ENCODE measurements at regions not wholly inside any gene's neighbourhood (a gene's known extent, or its start where the extent isn't known, plus 50 kb on each side); places are given as distances from the start of the nearest gene placed in this dataset.

DNA sequence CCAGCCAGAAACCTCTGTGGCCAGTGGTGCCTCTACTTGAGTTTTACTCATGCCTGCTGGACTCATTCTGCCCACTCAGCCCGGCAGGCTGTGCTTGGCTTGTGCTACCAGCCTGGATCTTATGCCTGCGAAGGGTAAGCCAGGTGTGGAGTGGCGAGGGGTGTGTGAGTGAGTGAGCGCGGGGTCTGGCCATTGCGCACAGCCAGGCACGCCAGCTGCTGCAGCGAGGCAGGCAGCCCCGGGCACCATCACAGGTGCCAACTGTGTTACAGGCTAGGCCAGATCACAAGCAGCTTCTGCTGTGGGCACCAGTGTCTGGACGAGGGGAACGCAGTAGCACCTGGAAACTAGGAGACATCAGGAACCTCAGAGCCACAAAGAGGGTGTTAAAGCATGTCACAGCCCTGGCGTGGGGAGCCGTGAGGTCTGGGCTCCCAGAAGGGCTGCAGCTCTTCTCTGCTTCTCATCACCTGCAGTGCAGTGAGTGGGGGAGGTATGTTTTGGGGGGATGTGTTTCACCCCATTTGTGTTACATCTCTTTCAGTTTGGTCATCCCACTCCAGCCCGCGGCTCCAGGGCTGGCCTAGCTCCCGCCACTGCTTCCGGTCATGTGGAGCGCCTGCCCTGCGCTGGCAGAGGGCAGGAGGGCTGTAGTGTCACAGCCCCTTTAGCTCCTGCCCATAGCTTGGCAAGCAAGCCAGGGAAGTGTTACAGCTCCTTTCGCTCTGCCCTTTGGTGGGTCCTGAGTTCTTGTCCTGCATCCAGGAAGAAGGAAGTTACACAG lies 379.7 kb upstream of the IMPG1 start:
- FAIRE-seq, result no peak
- H3K4me3 ChIP-seq (ENCODE audit: low read depth, low read length), result no peak overlapping the region
- TF ChIP-seq, protein P1, sequence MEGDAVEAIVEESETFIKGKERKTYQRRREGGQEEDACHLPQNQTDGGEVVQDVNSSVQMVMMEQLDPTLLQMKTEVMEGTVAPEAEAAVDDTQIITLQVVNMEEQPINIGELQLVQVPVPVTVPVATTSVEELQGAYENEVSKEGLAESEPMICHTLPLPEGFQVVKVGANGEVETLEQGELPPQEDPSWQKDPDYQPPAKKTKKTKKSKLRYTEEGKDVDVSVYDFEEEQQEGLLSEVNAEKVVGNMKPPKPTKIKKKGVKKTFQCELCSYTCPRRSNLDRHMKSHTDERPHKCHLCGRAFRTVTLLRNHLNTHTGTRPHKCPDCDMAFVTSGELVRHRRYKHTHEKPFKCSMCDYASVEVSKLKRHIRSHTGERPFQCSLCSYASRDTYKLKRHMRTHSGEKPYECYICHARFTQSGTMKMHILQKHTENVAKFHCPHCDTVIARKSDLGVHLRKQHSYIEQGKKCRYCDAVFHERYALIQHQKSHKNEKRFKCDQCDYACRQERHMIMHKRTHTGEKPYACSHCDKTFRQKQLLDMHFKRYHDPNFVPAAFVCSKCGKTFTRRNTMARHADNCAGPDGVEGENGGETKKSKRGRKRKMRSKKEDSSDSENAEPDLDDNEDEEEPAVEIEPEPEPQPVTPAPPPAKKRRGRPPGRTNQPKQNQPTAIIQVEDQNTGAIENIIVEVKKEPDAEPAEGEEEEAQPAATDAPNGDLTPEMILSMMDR (IDR thresholded peaks at IDR 0.05; ENCODE audit: insufficient read depth, low read length, severe bottlenecking), result no peak
- no peaks in the 10 kb centered on the region for H3K27me3 ChIP-seq (ENCODE audit: control insufficient read depth, insufficient read depth, low read length)
- no peak for DNase-seq (ENCODE audit: low read depth)
- H3K36me3 ChIP-seq (ENCODE audit: control insufficient read depth, insufficient read depth, low read length), result no peaks in the 10 kb centered on the region

DNA sequence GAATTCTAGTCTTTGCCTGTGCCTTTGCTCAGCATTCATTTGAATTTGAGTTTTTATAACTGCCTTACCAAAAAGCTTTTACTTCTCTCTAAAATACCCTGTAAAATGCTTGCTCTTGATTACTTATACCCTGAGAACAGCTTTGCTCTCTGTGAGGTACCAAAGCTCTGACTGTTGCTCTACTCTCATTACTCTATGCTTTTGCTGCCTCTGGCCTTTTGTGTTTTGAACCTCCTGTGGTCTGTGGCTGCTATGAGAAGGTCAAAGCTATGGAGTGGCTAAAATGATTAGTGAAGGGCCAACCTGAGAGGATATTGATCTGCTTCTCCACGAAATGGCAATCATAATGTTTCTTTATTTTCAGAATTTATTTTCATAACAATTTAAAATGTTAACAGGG lies 375.6 kb upstream of the IMPG1 start:
- DNase-seq (ENCODE audit: low read depth) (no peak), FAIRE-seq (no peak)
- Histone ChIP-seq H3K27me3 (ENCODE audit: control insufficient read depth, insufficient read depth, low read length) (no peaks in the 10 kb centered on the region), H3K4me3 (ENCODE audit: low read depth, low read length) (no peak overlapping the region), H3K36me3 (ENCODE audit: control insufficient read depth, insufficient read depth, low read length) (no peaks in the 10 kb centered on the region)
- TF ChIP-seq, protein P1 (IDR thresholded peaks at IDR 0.05; ENCODE audit: insufficient read depth, low read length, severe bottlenecking), result no peak

DNA sequence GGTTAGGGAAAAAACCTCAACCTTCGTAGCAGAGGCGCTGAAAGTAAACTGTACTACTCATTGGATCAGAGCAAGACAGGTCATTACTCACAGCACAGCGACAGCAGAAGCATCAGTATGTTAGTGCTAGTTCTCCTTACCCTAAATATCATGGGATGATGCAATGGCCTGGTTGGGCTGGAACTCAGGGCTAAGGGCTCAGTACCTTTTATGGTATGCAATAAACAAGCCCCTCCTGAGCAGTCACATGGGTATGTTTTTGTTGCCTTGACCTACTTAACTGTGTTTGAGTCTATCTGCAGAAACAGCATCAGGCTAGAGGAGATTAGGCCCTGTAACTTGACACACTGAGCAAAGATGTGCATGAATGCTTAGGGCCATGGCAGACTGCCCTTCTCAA lies 369.4 kb upstream of the IMPG1 start:
- Histone ChIP-seq H3K4me3 (ENCODE audit: low read depth, low read length) (no peak overlapping the region), H3K27me3 (ENCODE audit: control insufficient read depth, insufficient read depth, low read length) (no peaks in the 10 kb centered on the region), H3K36me3 (ENCODE audit: control insufficient read depth, insufficient read depth, low read length) (no peaks in the 10 kb centered on the region)
- TF ChIP-seq, protein P1 (IDR thresholded peaks at IDR 0.05; ENCODE audit: insufficient read depth, low read length, severe bottlenecking), result no peak
- FAIRE-seq (no peak), DNase-seq (ENCODE audit: low read depth) (no peak)

DNA sequence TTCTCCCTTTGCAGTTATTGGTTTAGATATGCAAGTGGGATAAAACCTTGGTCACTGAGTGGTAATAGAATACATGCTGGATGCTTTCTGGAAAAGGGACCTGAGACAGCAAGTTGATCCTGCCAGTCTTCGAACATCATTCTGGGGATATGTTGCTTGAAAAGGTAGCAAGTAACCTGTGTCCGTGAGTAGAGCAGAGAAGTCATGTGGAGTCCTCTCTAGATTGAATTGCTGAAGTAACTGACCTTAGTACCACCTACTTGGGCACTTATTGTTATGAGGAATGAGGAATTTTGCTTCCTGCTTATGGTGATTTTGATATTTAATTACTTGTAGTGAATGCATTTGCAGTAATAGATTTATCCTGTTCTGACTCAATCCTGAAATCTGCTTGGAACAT lies 367.3 kb upstream of the IMPG1 start:
- Histone ChIP-seq H3K36me3 (ENCODE audit: control insufficient read depth, insufficient read depth, low read length) (no peaks in the 10 kb centered on the region), H3K27me3 (ENCODE audit: control insufficient read depth, insufficient read depth, low read length) (no peaks in the 10 kb centered on the region), H3K4me3 (ENCODE audit: low read depth, low read length) (no peak overlapping the region)
- FAIRE-seq (no peak), DNase-seq (ENCODE audit: low read depth) (no peak)
- TF ChIP-seq, protein P1 (IDR thresholded peaks at IDR 0.05; ENCODE audit: insufficient read depth, low read length, severe bottlenecking), result no peak

DNA sequence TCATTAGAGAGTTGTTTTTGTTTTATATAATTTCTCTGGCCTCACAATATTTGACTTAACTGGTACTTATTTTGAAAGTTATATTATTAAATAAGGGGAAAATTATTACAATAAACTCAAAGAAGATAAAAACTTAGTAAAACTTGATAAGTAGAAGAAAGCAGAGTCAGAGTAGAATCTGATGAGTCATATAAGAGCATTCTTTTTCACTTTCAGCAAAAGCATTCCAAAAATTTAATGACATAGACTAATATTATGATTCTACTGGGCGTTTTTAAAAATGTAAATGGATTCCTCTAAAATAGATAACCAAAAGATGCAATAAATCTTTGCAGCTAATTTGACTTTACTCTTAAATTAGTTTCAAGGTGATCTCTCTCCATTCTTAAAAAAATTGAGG lies 366.3 kb upstream of the IMPG1 start:
- Histone ChIP-seq H3K27me3 (ENCODE audit: control insufficient read depth, insufficient read depth, low read length) (no peaks in the 10 kb centered on the region), H3K4me3 (ENCODE audit: low read depth, low read length) (no peak overlapping the region), H3K36me3 (ENCODE audit: control insufficient read depth, insufficient read depth, low read length) (no peaks in the 10 kb centered on the region)
- TF ChIP-seq, protein P1 (IDR thresholded peaks at IDR 0.05; ENCODE audit: insufficient read depth, low read length, severe bottlenecking), result no peak
- no peak for FAIRE-seq
- no peak for DNase-seq (ENCODE audit: low read depth)

DNA sequence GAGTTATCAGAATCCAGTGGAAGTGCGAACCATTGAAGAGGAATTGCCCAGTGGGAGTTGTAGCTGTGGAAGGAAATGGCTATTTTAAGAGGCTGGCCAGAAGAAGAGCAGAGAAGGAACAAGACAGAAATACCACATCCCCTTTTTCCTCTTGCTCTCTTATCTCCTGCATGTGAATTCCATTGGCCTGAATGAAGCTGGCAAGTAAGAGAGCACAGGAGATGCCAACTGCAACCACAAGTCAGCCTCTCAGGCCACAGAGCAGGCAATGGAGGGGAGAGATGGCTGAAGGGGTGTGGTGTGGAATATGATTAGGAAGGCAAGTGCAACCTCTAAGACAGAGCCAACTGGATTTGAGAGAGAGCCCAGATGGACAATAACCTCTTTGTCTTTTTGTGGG lies 362.7 kb upstream of the IMPG1 start:
- no peak for FAIRE-seq
- H3K4me3 ChIP-seq (ENCODE audit: low read depth, low read length), result no peak overlapping the region

More for the DNA sequence above, 362.7 kb upstream of the IMPG1 start:
- no peaks in the 10 kb centered on the region for H3K27me3 ChIP-seq (ENCODE audit: control insufficient read depth, insufficient read depth, low read length)
- no peaks in the 10 kb centered on the region for H3K36me3 ChIP-seq (ENCODE audit: control insufficient read depth, insufficient read depth, low read length)
- no peak for DNase-seq (ENCODE audit: low read depth)
- TF ChIP-seq, protein P1 (IDR thresholded peaks at IDR 0.05; ENCODE audit: insufficient read depth, low read length, severe bottlenecking), result no peak

Data from bronchial epithelial cell (primary cell).